Transverse colon (tissue), 4 donors: ENCODE measurements at regions not wholly inside any gene's neighbourhood (a gene's known extent, or its start where the extent isn't known, plus 50 kb on each side); places are given as distances from the start of the nearest gene placed in this dataset.

Experiments
- DNase-seq: peaks from one replicate; pipeline ENCODE4 v3.0.0-alpha.2; 2019
- H3K27ac ChIP-seq, 4 donors: fragments of 200-600 bp; sonication (generic); 2 replicates each; pipeline ENCODE4 v1.5.1; 2016 to 2018; ENCODE audit warnings: inconsistent platforms in 4 of 4
- H3K27me3 ChIP-seq: fragments of 200-600 bp; sonication (generic); 2 replicates; pipeline ENCODE4 v1.5.1; 2017; ENCODE audit warnings: inconsistent platforms
- H3K36me3 ChIP-seq, 4 donors: fragments of 200-600 bp; sonication (generic); 2 replicates each; pipeline ENCODE4 v1.5.1; 2017 to 2019; ENCODE audit warnings: inconsistent platforms in 4 of 4
- H3K4me1 ChIP-seq, 4 donors: fragments of 200-600 bp; sonication (generic); 2 replicates each; pipeline ENCODE4 v1.5.1; 2017 to 2020; ENCODE audit warnings: inconsistent platforms in 4 of 4
- H3K4me3 ChIP-seq, 4 donors: fragments of 200-600 bp; sonication (generic); 1 replicate in 1 of 4; 2 replicates in 3 of 4; pipeline versions ENCODE4 v1.5.1 to v1.6.1; 2017 to 2019; ENCODE audit warnings: inconsistent platforms in 4 of 4
- H3K9me3 ChIP-seq, 2 donors: fragments of 200-600 bp; sonication (generic); 2 replicates each; pipeline ENCODE4 v1.5.1; 2017 to 2019; ENCODE audit warnings: inconsistent platforms in 2 of 2
- CTCF ChIP-seq, 5 experiments: fragments of 200-600 bp in 3 of 5; fragments of 450-650 bp in 2 of 5; sonication (generic) in 3 of 5; IDR thresholded peaks; 1 replicate in 2 of 5; 2 replicates in 3 of 5; pipeline ENCODE4 v1.5.1; 2016 to 2017; ENCODE audit warnings: antibody characterized with exemption in 5 of 5, inconsistent platforms in 3 of 5, mild to moderate bottlenecking in 2 of 5, moderate library complexity in 1 of 5
- EP300 ChIP-seq: sonication (generic); formaldehyde crosslinking; IDR thresholded peaks from one replicate; pipeline ENCODE4 v1.6.1; 2017; ENCODE audit warnings: antibody characterized with exemption, low read depth
- POLR2A ChIP-seq: fragments of 450-650 bp; IDR thresholded peaks from one replicate; pipeline ENCODE4 v1.6.1; 2016; ENCODE audit warnings: antibody characterized with exemption, mild to moderate bottlenecking, moderate library complexity
- POLR2AphosphoS5 ChIP-seq, 3 donors: sonication (generic); formaldehyde crosslinking; IDR thresholded peaks; one replicate each; pipeline ENCODE4 v1.6.1; 2016; ENCODE audit warnings: antibody characterized with exemption in 3 of 3
- WGBS, 2 donors: methylation state at CpG; one replicate each; pipeline ENCODE4 v1.1.5; 2018; ENCODE audit warnings: low coverage in 1 of 2; 5-methylcytosine and 5-hydroxymethylcytosine counted together
- in situ Hi-C, 4 donors: fragments of 200-750 bp; cut with MboI; loops; one replicate each; pipeline versions ENCODE4 v1.15.0 to v1.15.1; 2017; ENCODE audit warnings: low sequenced_read_pairs in 3 of 4, low pct_ligation_motif_present in 1 of 4, low pct_unique_long_range_greater_than_20kb in 1 of 4
- intact Hi-C: fragments of 100-400 bp; cut with DNase I; formaldehyde crosslinking; loops from one replicate; pipeline ENCODE4 v1.15.1; 2023; ENCODE audit warnings: low total_unique reads

- no peak overlapping the region for H3K27ac ChIP-seq
- DNase-seq: no peak
- H3K36me3 ChIP-seq: no peaks in the 10 kb centered on the region
- H3K27me3 ChIP-seq: peaks cover 30% of the 10 kb centered on the region
- TF ChIP-seq POLR2AphosphoS5 (IDR thresholded peaks at IDR 0.05) (no peak), POLR2A (no peak), EP300 (no peak), CTCF (IDR thresholded peaks at IDR 0.05) (no peak)
- 17% methylated on average over 8 of the region's 12 CpGs; no CpG with 5 or more reads in 1 of the 2 donors for WGBS, 2 donors
- in situ Hi-C loops: no loop called here
- H3K4me1 ChIP-seq: no peaks in the 10 kb centered on the region
- no peak overlapping the region for H3K4me3 ChIP-seq
- H3K9me3 ChIP-seq: no peaks in the 10 kb centered on the region
- intact Hi-C loops: no loop called here
These were observed 322.5 kb downstream of the C16orf95 start for GRCh38 chr16:86994651-86995171.

- Histone ChIP-seq H3K9me3 (no peaks in the 10 kb centered on the region), H3K27ac (no peak overlapping the region), H3K36me3 (no peaks in the 10 kb centered on the region), H3K4me1 (no peaks in the 10 kb centered on the region), H3K27me3 (peaks cover 30% of the 10 kb centered on the region), H3K4me3 (no peak overlapping the region)
- DNase-seq: no peak
- TF ChIP-seq POLR2A (no peak), EP300 (no peak), POLR2AphosphoS5 (IDR thresholded peaks at IDR 0.05) (no peak), CTCF (IDR thresholded peaks at IDR 0.05) (no peak)
- 78% methylated on average over 15 of the region's 15 CpGs; no CpG with 5 or more reads in 1 of the 2 donors for WGBS, 2 donors
- intact Hi-C loops (no loop called here), in situ Hi-C loops (no loop called here)
These were observed 321.7 kb downstream of the C16orf95 start for GRCh38 chr16:86995456-86995855.

- WGBS, 2 donors: 86 to 87% methylated on average over 5 to 10 of the region's 10 CpGs
- H3K27me3 ChIP-seq: peaks cover 30% of the 10 kb centered on the region
- in situ Hi-C loops: no loop called here
- H3K36me3 ChIP-seq: no peaks in the 10 kb centered on the region
- DNase-seq: no peak
- H3K4me3 ChIP-seq: no peak overlapping the region
- no peak for TF ChIP-seq CTCF (IDR thresholded peaks at IDR 0.05)
- TF ChIP-seq POLR2AphosphoS5 (IDR thresholded peaks at IDR 0.05): no peak
- TF ChIP-seq EP300: no peak
- no peak for TF ChIP-seq POLR2A
- intact Hi-C loops: no loop called here
- no peak overlapping the region for H3K27ac ChIP-seq
- no peaks in the 10 kb centered on the region for H3K4me1 ChIP-seq
- H3K9me3 ChIP-seq: no peaks in the 10 kb centered on the region
These were observed 321.1 kb downstream of the C16orf95 start for GRCh38 chr16:86996081-86996480.

- WGBS, 2 donors: 84 to 87% methylated on average over 8 to 10 of the region's 11 CpGs
- Histone ChIP-seq H3K4me1 (no peaks in the 10 kb centered on the region), H3K4me3 (no peak overlapping the region), H3K9me3 (no peaks in the 10 kb centered on the region), H3K27me3 (peaks cover 30% of the 10 kb centered on the region), H3K27ac (no peak overlapping the region), H3K36me3 (no peaks in the 10 kb centered on the region)
- intact Hi-C loops: no loop called here
- in situ Hi-C loops: no loop called here
- DNase-seq: no peak
- TF ChIP-seq EP300 (no peak), POLR2AphosphoS5 (IDR thresholded peaks at IDR 0.05) (no peak), POLR2A (no peak), CTCF (IDR thresholded peaks at IDR 0.05) (no peak)
These were observed 320.1 kb downstream of the C16orf95 start for GRCh38 chr16:86997058-86997457.
